ENCODE measurements at regions not wholly inside any gene's neighbourhood (a gene's known extent, or its start where the extent isn't known, plus 50 kb on each side); places are given as distances from the start of the nearest gene placed in this dataset.

GRCh38 chr12:30188602-30189326 is 405.0 kb upstream of the TMTC1 start:
- TF ChIP-seq CTCF (IDR thresholded peaks at IDR 0.05), result no peak
- TF ChIP-seq POLR2A (IDR thresholded peaks at IDR 0.05), result no peak
- TF ChIP-seq POLR2AphosphoS5 (IDR thresholded peaks at IDR 0.05), result no peak

Measured in gastroesophageal sphincter (tissue), 3 donors.